IMR-90 (cell line): ENCODE measurements at regions not wholly inside any gene's neighbourhood (a gene's known extent, or its start where the extent isn't known, plus 50 kb on each side); places are given as distances from the start of the nearest gene placed in this dataset.

Experiments
- ATAC-seq: fragments of 200-7000 bp; cut with Tn5 transposase; 2 replicates; pipeline ENCODE4 v1.9.1; 2020; ENCODE audit warnings: low read depth, mild to moderate bottlenecking, moderate library complexity
- BruUV-seq: library from RNA; stranded (reverse); fragments of 400-500 nt; replicated peaks from 2 replicates; lab custom pipeline; 2021; lab: Mats Ljungman, UMichigan
- CTCF ChIA-PET: fragments of 300-600 bp; formaldehyde crosslinking; extraction: SDS; loops from one replicate; lab custom pipeline; 2021; ENCODE audit warnings: antibody characterized with exemption; lab: Yijun Ruan, JAX
- POLR2A ChIA-PET: fragments of 300-600 bp; sonication (Branson Sonifier 250); formaldehyde crosslinking; loops from one replicate; lab custom pipeline; 2022; ENCODE audit warnings: antibody characterized with exemption; ENCODE audit not compliant: unreplicated experiment; lab: Charles Lee
- DNase-seq: peaks from one replicate; pipeline ENCODE4 v3.0.0; 2013
- H2AFZ ChIP-seq: replicated peaks from 2 replicates; pipeline ENCODE3; 2013; ENCODE audit warnings: low read length, mild to moderate bottlenecking; ENCODE audit not compliant: poor library complexity
- H2AK5ac ChIP-seq: 2 replicates; pipeline ENCODE4 v1.6.1; 2013; ENCODE audit warnings: low read depth, low read length, inconsistent platforms
- H2AK9ac ChIP-seq: replicated peaks from 2 replicates; pipeline ENCODE3; 2013; ENCODE audit warnings: mild to moderate bottlenecking, low read depth, low read length, moderate library complexity; ENCODE audit not compliant: poor library complexity
- H2BK120ac ChIP-seq: 2 replicates; pipeline ENCODE4 v1.6.1; 2013; ENCODE audit warnings: low read depth, low read length, inconsistent platforms
- H2BK15ac ChIP-seq: 3 replicates; pipeline ENCODE4 v1.6.1; 2013; ENCODE audit warnings: low read depth, low read length, inconsistent platforms
- H2BK20ac ChIP-seq: 2 replicates; pipeline ENCODE4 v1.6.1; 2013; ENCODE audit warnings: low read depth, mild to moderate bottlenecking, inconsistent platforms, low read length, moderate library complexity
- H2BK5ac ChIP-seq: 2 replicates; pipeline ENCODE4 v1.6.1; 2013; ENCODE audit warnings: mild to moderate bottlenecking, low read depth, low read length, inconsistent platforms; ENCODE audit not compliant: poor library complexity, severe bottlenecking
- H3K14ac ChIP-seq: replicated peaks from 2 replicates; pipeline ENCODE4 v1.6.1; 2013; ENCODE audit warnings: low read depth, low read length, inconsistent platforms
- H3K18ac ChIP-seq: 2 replicates; pipeline ENCODE4 v1.6.1; 2013; ENCODE audit warnings: low read depth, low read length, control low read depth
- H3K23ac ChIP-seq: 2 replicates; pipeline ENCODE4 v1.6.1; 2013; ENCODE audit warnings: low read depth, low read length, inconsistent platforms
- H3K27ac ChIP-seq: 2 replicates; pipeline ENCODE4 v1.5.1; 2013; ENCODE audit warnings: mild to moderate bottlenecking, control low read depth, low read length; ENCODE audit not compliant: insufficient read depth
- H3K27me3 ChIP-seq: 2 replicates; pipeline ENCODE4 v1.6.1; 2013; ENCODE audit warnings: low read length; ENCODE audit not compliant: control insufficient read depth, insufficient read depth
- H3K36me3 ChIP-seq: 2 replicates; pipeline ENCODE4 v1.6.1; 2013; ENCODE audit warnings: low read length, mixed read lengths; ENCODE audit not compliant: control insufficient read depth, insufficient read depth
- H3K4ac ChIP-seq: 2 replicates; pipeline ENCODE4 v1.6.1; 2013; ENCODE audit warnings: low read depth, low read length, inconsistent platforms
- H3K4me1 ChIP-seq: 2 replicates; pipeline ENCODE4 v1.6.1; 2013; ENCODE audit warnings: low read length, mixed read lengths; ENCODE audit not compliant: control insufficient read depth, insufficient read depth
- H3K4me2 ChIP-seq: 2 replicates; pipeline ENCODE4 v1.6.1; 2013; ENCODE audit warnings: low read depth, mild to moderate bottlenecking, control low read depth, low read length, moderate library complexity
- H3K4me3 ChIP-seq: 2 replicates; pipeline ENCODE4 v1.5.1; 2013; ENCODE audit warnings: low read depth, mild to moderate bottlenecking, control low read depth, low read length, moderate library complexity; ENCODE audit not compliant: insufficient read depth
- H3K56ac ChIP-seq: 2 replicates; pipeline ENCODE4 v1.6.1; 2013; ENCODE audit warnings: low read length, inconsistent platforms; ENCODE audit not compliant: insufficient read depth; ENCODE audit errors: extremely low read depth
- H3K79me1 ChIP-seq, 2 experiments: 2 replicates each; pipeline ENCODE4 v1.6.1; 2013; ENCODE audit warnings: low read length in 2 of 2, inconsistent platforms in 1 of 2, low read depth in 1 of 2
- H3K9ac ChIP-seq: 2 replicates; pipeline ENCODE4 v1.6.1; 2013; ENCODE audit warnings: low read depth, low read length, control low read depth
- H3K9me1 ChIP-seq: 2 replicates; pipeline ENCODE4 v1.6.1; 2013; ENCODE audit warnings: low read length, inconsistent platforms; ENCODE audit not compliant: insufficient read depth
- H3K9me3 ChIP-seq: 2 replicates; pipeline ENCODE4 v1.6.1; 2013; ENCODE audit warnings: low read length; ENCODE audit not compliant: control insufficient read depth, insufficient read depth
- H4K20me1 ChIP-seq: 2 replicates; pipeline ENCODE4 v1.6.1; 2013; ENCODE audit warnings: low read length, inconsistent platforms; ENCODE audit not compliant: insufficient read depth
- H4K5ac ChIP-seq: 2 replicates; pipeline ENCODE4 v1.6.1; 2013; ENCODE audit warnings: mild to moderate bottlenecking, low read depth, low read length, control low read depth
- H4K8ac ChIP-seq, 2 experiments: 2 replicates each; pipeline ENCODE4 v1.6.1; 2013; ENCODE audit warnings: low read depth in 2 of 2, low read length in 2 of 2, control low read depth in 1 of 2, inconsistent platforms in 1 of 2
- H4K91ac ChIP-seq: 2 replicates; pipeline ENCODE4 v1.6.1; 2013; ENCODE audit warnings: low read depth, low read length, inconsistent platforms; ENCODE audit not compliant: insufficient read depth
- CEBPB ChIP-seq: IDR thresholded peaks from 2 replicates; pipeline ENCODE4 v1.6.1; 2012; ENCODE audit warnings: low read depth, low read length, improper control_type of control experiment
- MXI1 ChIP-seq: IDR thresholded peaks from 2 replicates; pipeline ENCODE4 v1.6.1; 2012; ENCODE audit warnings: low read depth, mild to moderate bottlenecking, low read length, moderate library complexity, borderline replicate concordance
- NFE2L2 ChIP-seq: fragments of 150-350 bp; IDR thresholded peaks from 2 replicates; pipeline ENCODE4 v1.6.1; 2016; ENCODE audit warnings: low read depth, mild to moderate bottlenecking, low read length
- WGBS, 2 experiments: methylation state at CpG; one replicate each; pipeline versions ENCODE4 v1.1.5 to v1.1.7; 2013; ENCODE audit warnings: missing lambda C conversion rate in 2 of 2; ENCODE audit not compliant: insufficient read length in 1 of 2; ENCODE audit errors: extremely low coverage in 2 of 2; 5-methylcytosine and 5-hydroxymethylcytosine counted together
- dilution Hi-C: fragments of 300-500 bp; cut with HindIII; formaldehyde crosslinking; loops from one replicate; pipeline ENCODE4 v1.14.3; 2018; ENCODE audit warnings: low sequenced_read_pairs; ENCODE audit not compliant: unreplicated experiment
- in situ Hi-C: fragments of 300-500 bp; cut with MboI; formaldehyde crosslinking; loops from 3 replicates; pipeline ENCODE4 v1.14.3; 2019; ENCODE audit warnings: low sequenced_read_pairs, inconsistent platforms, mixed read lengths
- intact Hi-C: fragments of 100-400 bp; cut with micrococcal nuclease; formaldehyde crosslinking; loops from 2 replicates; pipeline ENCODE4 v1.10.0; 2022
- TF ChIP-seq, protein P1 (sequence below): conservative IDR thresholded peaks from 2 replicates; pipeline ENCODE4 v1.5.1; 2012; ENCODE audit warnings: mild to moderate bottlenecking, low read depth, low read length, improper control_type of control experiment
- TF ChIP-seq, protein P2 (sequence below): fragments of 150-350 bp; IDR thresholded peaks from 2 replicates; pipeline ENCODE4 v1.6.1; 2017; ENCODE audit warnings: mild to moderate bottlenecking, antibody characterized with exemption, low read length, low read depth

GRCh38 chr11:8786933-8787332 lies 104.3 kb downstream of the RPL27A start:
- no peak overlapping the region for H2AFZ ChIP-seq
- H4K8ac ChIP-seq, result no peak overlapping the region
- H4K20me1 ChIP-seq, result peaks cover 51% of the 10 kb centered on the region; the same call in 1 of the 2 replicates
- in situ Hi-C loops, result no loop called here
- no peak for DNase-seq
- H3K9ac ChIP-seq, result no peak overlapping the region
- H2BK15ac ChIP-seq, result no peak overlapping the region
- POLR2A ChIA-PET, result no interaction called here
- H2BK20ac ChIP-seq, result no peak overlapping the region
- no peak overlapping the region for H3K4ac ChIP-seq
- no peak overlapping the region for H3K56ac ChIP-seq
- no peak overlapping the region for H2AK5ac ChIP-seq
- no peak overlapping the region for H3K14ac ChIP-seq
- peaks cover 37% of the 10 kb centered on the region for H3K9me1 ChIP-seq
- H3K27ac ChIP-seq, result no peak overlapping the region
- no peak overlapping the region for H3K4me2 ChIP-seq
- TF ChIP-seq, protein P1, sequence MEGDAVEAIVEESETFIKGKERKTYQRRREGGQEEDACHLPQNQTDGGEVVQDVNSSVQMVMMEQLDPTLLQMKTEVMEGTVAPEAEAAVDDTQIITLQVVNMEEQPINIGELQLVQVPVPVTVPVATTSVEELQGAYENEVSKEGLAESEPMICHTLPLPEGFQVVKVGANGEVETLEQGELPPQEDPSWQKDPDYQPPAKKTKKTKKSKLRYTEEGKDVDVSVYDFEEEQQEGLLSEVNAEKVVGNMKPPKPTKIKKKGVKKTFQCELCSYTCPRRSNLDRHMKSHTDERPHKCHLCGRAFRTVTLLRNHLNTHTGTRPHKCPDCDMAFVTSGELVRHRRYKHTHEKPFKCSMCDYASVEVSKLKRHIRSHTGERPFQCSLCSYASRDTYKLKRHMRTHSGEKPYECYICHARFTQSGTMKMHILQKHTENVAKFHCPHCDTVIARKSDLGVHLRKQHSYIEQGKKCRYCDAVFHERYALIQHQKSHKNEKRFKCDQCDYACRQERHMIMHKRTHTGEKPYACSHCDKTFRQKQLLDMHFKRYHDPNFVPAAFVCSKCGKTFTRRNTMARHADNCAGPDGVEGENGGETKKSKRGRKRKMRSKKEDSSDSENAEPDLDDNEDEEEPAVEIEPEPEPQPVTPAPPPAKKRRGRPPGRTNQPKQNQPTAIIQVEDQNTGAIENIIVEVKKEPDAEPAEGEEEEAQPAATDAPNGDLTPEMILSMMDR, result peak; percentile 30
- no peak for TF ChIP-seq CEBPB
- TF ChIP-seq, protein P2, sequence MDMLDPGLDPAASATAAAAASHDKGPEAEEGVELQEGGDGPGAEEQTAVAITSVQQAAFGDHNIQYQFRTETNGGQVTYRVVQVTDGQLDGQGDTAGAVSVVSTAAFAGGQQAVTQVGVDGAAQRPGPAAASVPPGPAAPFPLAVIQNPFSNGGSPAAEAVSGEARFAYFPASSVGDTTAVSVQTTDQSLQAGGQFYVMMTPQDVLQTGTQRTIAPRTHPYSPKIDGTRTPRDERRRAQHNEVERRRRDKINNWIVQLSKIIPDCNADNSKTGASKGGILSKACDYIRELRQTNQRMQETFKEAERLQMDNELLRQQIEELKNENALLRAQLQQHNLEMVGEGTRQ, result no peak
- no peak for TF ChIP-seq NFE2L2
- no peak for TF ChIP-seq MXI1
- no peak overlapping the region for H2AK9ac ChIP-seq
- CTCF ChIA-PET, result interaction anchor here (0.6 to 1.9 kb wide), 3 partner anchors 14 to 29 kb away, joined by 3 to 8 read pairs (median 3); no protein-coding TSS in a partner anchor
- WGBS, 2 experiments, result no CpG with 5 or more reads among the region's 1 CpG
- no peak overlapping the region for H4K5ac ChIP-seq
- H2BK120ac ChIP-seq, result no peak overlapping the region
- H4K91ac ChIP-seq, result no peak overlapping the region
- peaks cover 7% of the 10 kb centered on the region for H3K36me3 ChIP-seq
- peaks cover 43 to 83% of the 10 kb centered on the region in 2 experiments for H3K79me1 ChIP-seq
- peak; percentile 57 for ATAC-seq
- peaks cover 8% of the 10 kb centered on the region for H3K4me1 ChIP-seq
- H3K27me3 ChIP-seq, result no peaks in the 10 kb centered on the region
- BruUV-seq, result no TSS peak
- H3K23ac ChIP-seq, result no peak overlapping the region
- no peak overlapping the region for H2BK5ac ChIP-seq
- intact Hi-C loops, result no loop called here
- no peak overlapping the region for H3K4me3 ChIP-seq
- no peaks in the 10 kb centered on the region for H3K9me3 ChIP-seq
- no peak overlapping the region for H3K18ac ChIP-seq
- dilution Hi-C loops, result no loop called here
